ENCODE measurements at regions not wholly inside any gene's neighbourhood (a gene's known extent, or its start where the extent isn't known, plus 50 kb on each side); places are given as distances from the start of the nearest gene placed in this dataset.

- Mint-ChIP-seq H3K4me1 (ENCODE audit: low read depth) (no peaks in the 10 kb centered on the region), H3K27me3 (peaks cover 73% of the 10 kb centered on the region), H3K27ac (no peak overlapping the region), H3K9me3 (ENCODE audit: low read depth) (no peaks in the 10 kb centered on the region), H3K36me3 (ENCODE audit: insufficient read depth) (no peaks in the 10 kb centered on the region), H3K4me3 (ENCODE audit: low read depth) (no peak overlapping the region)
- TF ChIP-seq, protein P1, sequence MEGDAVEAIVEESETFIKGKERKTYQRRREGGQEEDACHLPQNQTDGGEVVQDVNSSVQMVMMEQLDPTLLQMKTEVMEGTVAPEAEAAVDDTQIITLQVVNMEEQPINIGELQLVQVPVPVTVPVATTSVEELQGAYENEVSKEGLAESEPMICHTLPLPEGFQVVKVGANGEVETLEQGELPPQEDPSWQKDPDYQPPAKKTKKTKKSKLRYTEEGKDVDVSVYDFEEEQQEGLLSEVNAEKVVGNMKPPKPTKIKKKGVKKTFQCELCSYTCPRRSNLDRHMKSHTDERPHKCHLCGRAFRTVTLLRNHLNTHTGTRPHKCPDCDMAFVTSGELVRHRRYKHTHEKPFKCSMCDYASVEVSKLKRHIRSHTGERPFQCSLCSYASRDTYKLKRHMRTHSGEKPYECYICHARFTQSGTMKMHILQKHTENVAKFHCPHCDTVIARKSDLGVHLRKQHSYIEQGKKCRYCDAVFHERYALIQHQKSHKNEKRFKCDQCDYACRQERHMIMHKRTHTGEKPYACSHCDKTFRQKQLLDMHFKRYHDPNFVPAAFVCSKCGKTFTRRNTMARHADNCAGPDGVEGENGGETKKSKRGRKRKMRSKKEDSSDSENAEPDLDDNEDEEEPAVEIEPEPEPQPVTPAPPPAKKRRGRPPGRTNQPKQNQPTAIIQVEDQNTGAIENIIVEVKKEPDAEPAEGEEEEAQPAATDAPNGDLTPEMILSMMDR (IDR thresholded peaks at IDR 0.05; ENCODE audit: unreplicated experiment) = no peak
- no peak for DNase-seq (ENCODE audit: low spot score, unreplicated experiment)
Measured at GRCh38 chr16:73420676-73421075, 372.7 kb upstream of the ZFHX3 start.

- Mint-ChIP-seq H3K27ac (no peak overlapping the region), H3K4me3 (ENCODE audit: low read depth) (no peak overlapping the region), H3K27me3 (peaks cover 72% of the 10 kb centered on the region), H3K36me3 (ENCODE audit: insufficient read depth) (no peaks in the 10 kb centered on the region), H3K4me1 (ENCODE audit: low read depth) (no peaks in the 10 kb centered on the region), H3K9me3 (ENCODE audit: low read depth) (no peaks in the 10 kb centered on the region)
- TF ChIP-seq, protein P1 (IDR thresholded peaks at IDR 0.05; ENCODE audit: unreplicated experiment) = no peak
- no peak for DNase-seq (ENCODE audit: low spot score, unreplicated experiment)
Measured at GRCh38 chr16:73420244-73420643, 372.3 kb upstream of the ZFHX3 start.

- Mint-ChIP-seq H3K27ac (no peak overlapping the region), H3K9me3 (ENCODE audit: low read depth) (no peaks in the 10 kb centered on the region), H3K36me3 (ENCODE audit: insufficient read depth) (no peaks in the 10 kb centered on the region), H3K27me3 (peaks cover 62% of the 10 kb centered on the region), H3K4me3 (ENCODE audit: low read depth) (no peak overlapping the region), H3K4me1 (ENCODE audit: low read depth) (no peaks in the 10 kb centered on the region)
- no peak for DNase-seq (ENCODE audit: low spot score, unreplicated experiment)
- TF ChIP-seq, protein P1 (IDR thresholded peaks at IDR 0.05; ENCODE audit: unreplicated experiment) = no peak
Measured at GRCh38 chr16:73418691-73419090, 370.8 kb upstream of the ZFHX3 start.

DNA sequence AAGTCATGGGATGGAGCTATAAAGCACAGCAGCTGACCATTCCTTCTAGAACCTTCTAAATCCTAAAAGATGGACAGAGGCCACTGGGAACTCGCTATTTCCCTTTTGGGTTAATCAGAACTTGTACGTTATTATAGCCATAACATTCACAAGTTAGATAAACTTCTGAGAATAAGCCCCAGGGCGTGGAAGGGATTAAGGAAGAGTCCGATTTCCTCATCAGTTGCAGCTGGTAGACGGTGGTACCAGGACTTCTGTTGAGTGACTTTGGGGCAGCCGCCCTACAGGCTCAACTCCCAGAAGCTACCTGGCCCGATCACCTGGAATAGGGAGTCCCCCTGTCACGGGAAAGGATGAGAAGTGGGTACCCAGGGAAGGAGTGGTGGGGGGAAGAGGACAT, 370.1 kb upstream of the ZFHX3 start:
- Mint-ChIP-seq H3K27ac (no peak overlapping the region), H3K4me3 (ENCODE audit: low read depth) (no peak overlapping the region), H3K4me1 (ENCODE audit: low read depth) (no peaks in the 10 kb centered on the region), H3K36me3 (ENCODE audit: insufficient read depth) (no peaks in the 10 kb centered on the region), H3K27me3 (peaks cover 58% of the 10 kb centered on the region), H3K9me3 (ENCODE audit: low read depth) (no peaks in the 10 kb centered on the region)
- no peak for DNase-seq (ENCODE audit: low spot score, unreplicated experiment)
- TF ChIP-seq, protein P1 (IDR thresholded peaks at IDR 0.05; ENCODE audit: unreplicated experiment) = no peak

- no peaks in the 10 kb centered on the region for H3K36me3 Mint-ChIP-seq (ENCODE audit: insufficient read depth)
- H3K27me3 Mint-ChIP-seq = peaks cover 50% of the 10 kb centered on the region
Measured at GRCh38 chr16:73415286-73415685, 367.4 kb upstream of the ZFHX3 start.

More at GRCh38 chr16:73415286-73415685, 367.4 kb upstream of the ZFHX3 start:
- H3K4me3 Mint-ChIP-seq (ENCODE audit: low read depth) = no peak overlapping the region
- TF ChIP-seq, protein P1 (IDR thresholded peaks at IDR 0.05; ENCODE audit: unreplicated experiment) = no peak
- DNase-seq (ENCODE audit: low spot score, unreplicated experiment) = no peak
- H3K27ac Mint-ChIP-seq = no peak overlapping the region
- H3K9me3 Mint-ChIP-seq (ENCODE audit: low read depth) = no peaks in the 10 kb centered on the region
- H3K4me1 Mint-ChIP-seq (ENCODE audit: low read depth) = no peaks in the 10 kb centered on the region
